GM23248 (cell line): ENCODE measurements at regions not wholly inside any gene's neighbourhood (a gene's known extent, or its start where the extent isn't known, plus 50 kb on each side); places are given as distances from the start of the nearest gene placed in this dataset.

Experiments
- EZH2 ChIP-seq: fragments of 200-600 bp; sonication (generic); IDR thresholded peaks from 2 replicates; pipeline ENCODE4 v1.6.1; 2018; ENCODE audit warnings: antibody characterized with exemption, mild to moderate bottlenecking; ENCODE audit not compliant: insufficient read depth, poor library complexity, severe bottlenecking
- EZH2phosphoT487 ChIP-seq: fragments of 200-600 bp; sonication (generic); IDR thresholded peaks from 2 replicates; pipeline ENCODE4 v1.6.1; 2018; ENCODE audit warnings: antibody characterized with exemption, moderate library complexity, mild to moderate bottlenecking, low read depth; ENCODE audit not compliant: insufficient read depth

DNA sequence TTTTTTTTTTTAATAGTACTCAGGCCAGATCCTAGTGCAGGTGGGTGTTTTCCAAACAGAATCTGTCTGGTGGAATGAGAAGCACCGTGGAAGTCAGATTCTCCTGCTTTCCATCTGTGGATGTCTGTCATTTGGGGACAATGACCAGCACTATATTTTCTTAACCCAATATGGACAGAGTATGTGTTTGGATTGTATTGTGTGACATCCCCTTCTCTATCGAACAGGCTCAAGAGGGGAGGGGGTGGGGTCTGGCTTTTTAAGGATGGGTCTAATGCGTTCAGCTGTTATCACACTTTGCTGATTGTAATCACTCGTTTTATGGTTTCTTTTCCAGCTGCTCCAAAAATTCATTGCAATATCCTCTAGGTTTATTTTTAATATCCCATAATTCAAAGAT lies 197.5 kb upstream of the CEP162 start:
- TF ChIP-seq EZH2phosphoT487 (no peak), EZH2 (no peak)
